Adrenal gland (tissue), 9 donors: ENCODE measurements at regions not wholly inside any gene's neighbourhood (a gene's known extent, or its start where the extent isn't known, plus 50 kb on each side); places are given as distances from the start of the nearest gene placed in this dataset.

Experiments used
- DNase-seq, 7 donors: peaks; one replicate each; pipeline ENCODE4 v3.0.0-alpha.2; 2019 to 2020
- H3K27ac ChIP-seq, 5 donors: fragments of 200-600 bp; sonication (generic) in 4 of 5; 1 replicate in 3 of 5; 2 replicates in 2 of 5; pipeline versions ENCODE4 v1.5.1 to v1.8.0; 2016 to 2020; ENCODE audit warnings: mild to moderate bottlenecking in 1 of 5
- H3K27me3 ChIP-seq: fragments of 200-600 bp; 2 replicates; pipeline ENCODE4 v1.8.0; 2021
- H3K36me3 ChIP-seq, 2 donors: fragments of 200-600 bp; replicated peaks in 1 of 2; 1 replicate in 1 of 2; 2 replicates in 1 of 2; pipeline versions ENCODE4 v1.5.1 to v1.8.0; 2018 to 2022
- H3K4me1 ChIP-seq, 2 donors: fragments of 200-600 bp; replicated peaks in 1 of 2; 1 replicate in 1 of 2; 2 replicates in 1 of 2; pipeline versions ENCODE4 v1.5.1 to v1.8.0; 2018 to 2021
- H3K4me3 ChIP-seq, 4 donors: fragments of 200-600 bp; sonication (generic) in 3 of 4; one replicate each; pipeline ENCODE4 v1.5.1; 2016 to 2018
- H3K9me3 ChIP-seq, 3 donors: fragments of 200-600 bp; sonication (generic) in 1 of 3; replicated peaks in 1 of 3; 1 replicate in 2 of 3; 2 replicates in 1 of 3; pipeline versions ENCODE4 v1.5.1 to v1.8.0; 2016 to 2021
- CTCF ChIP-seq, 6 experiments: fragments of 450-650 bp in 4 of 6; fragments of 200-600 bp in 2 of 6; sonication (generic) in 1 of 6; IDR thresholded peaks; 1 replicate in 5 of 6; 2 replicates in 1 of 6; pipeline versions ENCODE4 v1.5.1 to v1.8.0; 2016 to 2021; ENCODE audit warnings: antibody characterized with exemption in 6 of 6, mild to moderate bottlenecking in 2 of 6, moderate library complexity in 1 of 6
- POLR2A ChIP-seq, 2 donors: fragments of 450-650 bp; IDR thresholded peaks; one replicate each; pipeline ENCODE4 v1.6.1; 2017; ENCODE audit warnings: antibody characterized with exemption in 2 of 2, mild to moderate bottlenecking in 2 of 2, moderate library complexity in 1 of 2
- WGBS, 4 donors: extraction: QIAGEN DNeasy Blood & Tissue Kit in 2 of 4; methylation state at CpG; one replicate each; pipeline versions ENCODE4 v1.1.5 to v1.1.7; 2013 to 2017; 5-methylcytosine and 5-hydroxymethylcytosine counted together
- intact Hi-C, 2 donors: fragments of 100-400 bp; cut with DNase I; formaldehyde crosslinking; loops; one replicate each; pipeline versions ENCODE4 v1.14.1 to v1.15.0; 2022 to 2023
- donor health status: healthy with polysubstance abuse.
- donor health status: Bipolar disorder and iron deficiency.
- donor health status: DM: yes; HTN: yes; CAD: no.
- donor health status: DM: no; HTN: no; CAD: no.
- donor health status: DM: no; HTN: no; CAD: no.

- Histone ChIP-seq H3K36me3 (no peaks in the 10 kb centered on the region), H3K27me3 (no peaks in the 10 kb centered on the region), H3K9me3 (no peaks in the 10 kb centered on the region), H3K4me1 (no peaks in the 10 kb centered on the region), H3K27ac (no peak overlapping the region), H3K4me3 (no peak overlapping the region)
- 90 to 95% (median 93%) methylated on average over 10 of the region's 10 CpGs for WGBS, 4 donors
- DNase-seq = no peak
- intact Hi-C loops = no loop called here
- TF ChIP-seq CTCF (IDR thresholded peaks at IDR 0.05) (no peak), POLR2A (IDR thresholded peaks at IDR 0.05) (no peak)
Observed at GRCh38 chr6:119965900-119966299, 616.3 kb upstream of the MAN1A1 start.

- H3K27me3 ChIP-seq = no peaks in the 10 kb centered on the region
- H3K9me3 ChIP-seq = no peaks in the 10 kb centered on the region
- intact Hi-C loops = no loop called here
- no peaks in the 10 kb centered on the region for H3K36me3 ChIP-seq
- H3K4me3 ChIP-seq = no peak overlapping the region
- no peak overlapping the region for H3K27ac ChIP-seq
- DNase-seq = no peak
- TF ChIP-seq CTCF (IDR thresholded peaks at IDR 0.05) (no peak), POLR2A (IDR thresholded peaks at IDR 0.05) (no peak)
- no peaks in the 10 kb centered on the region for H3K4me1 ChIP-seq
- 75 to 89% (median 85%) methylated on average over 1 of the region's 1 CpG for WGBS, 4 donors
Observed at GRCh38 chr6:119965008-119965407, 615.4 kb upstream of the MAN1A1 start.

- no peaks in the 10 kb centered on the region for H3K4me1 ChIP-seq
- no peak for TF ChIP-seq POLR2A (IDR thresholded peaks at IDR 0.05)
- no peak for TF ChIP-seq CTCF (IDR thresholded peaks at IDR 0.05)
- H3K4me3 ChIP-seq = no peak overlapping the region
- no peaks in the 10 kb centered on the region for H3K27me3 ChIP-seq
- WGBS, 4 donors = 86 to 90% (median 90%) methylated on average over 2 of the region's 2 CpGs
- no peak for DNase-seq
- no peak overlapping the region for H3K27ac ChIP-seq
- no peaks in the 10 kb centered on the region for H3K36me3 ChIP-seq
- intact Hi-C loops = no loop called here
- no peaks in the 10 kb centered on the region for H3K9me3 ChIP-seq
Observed at GRCh38 chr6:119962505-119962904, 612.9 kb upstream of the MAN1A1 start.

GRCh38 chr6:119961450-119961849 is 611.9 kb upstream of the MAN1A1 start:
- no peaks in the 10 kb centered on the region for H3K36me3 ChIP-seq
- WGBS, 4 donors = 93 to 98% (median 97%) methylated on average over 2 of the region's 2 CpGs
- TF ChIP-seq POLR2A (IDR thresholded peaks at IDR 0.05) (no peak), CTCF (IDR thresholded peaks at IDR 0.05) (no peak)
- H3K27ac ChIP-seq = no peak overlapping the region
- H3K4me3 ChIP-seq = no peak overlapping the region
- no peaks in the 10 kb centered on the region for H3K4me1 ChIP-seq
- H3K27me3 ChIP-seq = no peaks in the 10 kb centered on the region
- intact Hi-C loops = no loop called here
- H3K9me3 ChIP-seq = no peaks in the 10 kb centered on the region
- no peak for DNase-seq
